Right lobe of liver (tissue), 6 donors: ENCODE measurements at regions not wholly inside any gene's neighbourhood (a gene's known extent, or its start where the extent isn't known, plus 50 kb on each side); places are given as distances from the start of the nearest gene placed in this dataset.

ENCODE experiments used
- ATAC-seq, 4 donors: fragments of 200-7000 bp; cut with Tn5 transposase; one replicate each; pipeline ENCODE4 v1.9.1; 2020; ENCODE audit warnings: mild to moderate bottlenecking in 4 of 4, moderate library complexity in 4 of 4
- DNase-seq, 3 donors: peaks; one replicate each; pipeline ENCODE4 v3.0.0-alpha.2; 2020
- H3K27ac ChIP-seq, 3 donors: fragments of 200-600 bp; one replicate each; pipeline ENCODE4 v1.8.0; 2022
- H3K27me3 ChIP-seq, 2 donors: fragments of 200-600 bp; one replicate each; pipeline ENCODE4 v1.8.0; 2022
- H3K36me3 ChIP-seq, 4 donors: fragments of 200-600 bp; sonication (generic) in 1 of 4; one replicate each; pipeline versions ENCODE4 v1.5.1 to v1.8.0; 2017 to 2022; ENCODE audit warnings: control low read depth in 1 of 4
- H3K4me1 ChIP-seq, 4 donors: fragments of 200-600 bp; sonication (generic) in 1 of 4; one replicate each; pipeline versions ENCODE4 v1.5.1 to v1.8.0; 2017 to 2022; ENCODE audit warnings: control low read depth in 1 of 4
- H3K4me3 ChIP-seq, 3 donors: fragments of 200-600 bp; one replicate each; pipeline ENCODE4 v1.8.0; 2022
- H3K9me3 ChIP-seq, 4 donors: fragments of 200-600 bp; sonication (generic) in 1 of 4; one replicate each; pipeline versions ENCODE4 v1.5.1 to v1.8.0; 2017 to 2022; ENCODE audit warnings: control low read depth in 1 of 4
- CTCF ChIP-seq, 4 donors: fragments of 200-600 bp in 3 of 4; fragments of 450-650 bp in 1 of 4; IDR thresholded peaks; one replicate each; pipeline versions ENCODE4 v1.5.1 to v1.8.0; 2016 to 2022; ENCODE audit warnings: antibody characterized with exemption in 4 of 4, mild to moderate bottlenecking in 2 of 4
- POLR2A ChIP-seq: fragments of 450-650 bp; IDR thresholded peaks from one replicate; pipeline ENCODE4 v1.6.1; 2017; ENCODE audit warnings: antibody characterized with exemption, mild to moderate bottlenecking
- WGBS: methylation state at CpG from one replicate; pipeline ENCODE4 v1.1.6; 2018; ENCODE audit warnings: low coverage, low lambda C conversion rate; ENCODE audit not compliant: insufficient coverage; ENCODE audit errors: missing lambda C conversion rate; 5-methylcytosine and 5-hydroxymethylcytosine counted together
- intact Hi-C, 2 donors: fragments of 100-400 bp; cut with DNase I; formaldehyde crosslinking; loops; one replicate each; pipeline versions ENCODE4 v1.11.2 to v1.14.1; 2022
- donor health status: DM: no; HTN: yes; CAD: no.
- donor health status: DM: no; HTN: no; CAD: no.
- donor health status: DM: no; HTN: no; CAD: no.
- donor health status: DM: no; HTN: yes; CAD: no.
- donor health status: DM: no; HTN: yes; CAD: no.

DNA sequence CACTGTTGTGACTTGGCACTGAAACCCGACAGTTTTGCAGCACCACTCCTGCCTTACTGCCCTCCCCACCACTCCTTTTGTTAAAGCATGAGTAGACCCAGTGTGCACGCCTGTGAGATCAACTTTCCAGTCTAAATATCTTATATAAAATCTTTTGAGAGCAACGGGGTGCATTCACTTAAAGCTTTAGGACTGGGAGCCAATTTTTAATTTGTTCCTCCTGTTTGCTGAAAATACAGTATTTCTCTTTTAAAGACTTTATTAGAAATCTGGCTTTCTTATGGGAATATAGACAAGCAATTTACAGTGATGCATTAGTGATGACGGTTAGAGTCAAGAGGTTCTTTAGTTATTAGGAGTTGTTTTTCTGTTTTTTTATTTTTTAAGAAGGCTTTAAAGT, 397.5 kb downstream of the TMEM167A start:
- Histone ChIP-seq H3K36me3 (no peaks in the 10 kb centered on the region), H3K4me1 (no peaks in the 10 kb centered on the region), H3K27me3 (no peaks in the 10 kb centered on the region), H3K27ac (no peak overlapping the region), H3K9me3 (no peaks in the 10 kb centered on the region), H3K4me3 (no peak overlapping the region)
- ATAC-seq: no peak
- TF ChIP-seq CTCF (IDR thresholded peaks at IDR 0.05) (no peak), POLR2A (no peak)
- DNase-seq: no peak
- intact Hi-C loops: no loop called here
- WGBS: 78% methylated on average over 4 of the region's 4 CpGs

GRCh38 chr5:82676661-82677060, 398.5 kb upstream of the RPS23 start:
- Histone ChIP-seq H3K4me1 (no peaks in the 10 kb centered on the region), H3K27ac (no peak overlapping the region), H3K9me3 (no peaks in the 10 kb centered on the region), H3K4me3 (no peak overlapping the region), H3K36me3 (no peaks in the 10 kb centered on the region), H3K27me3 (no peaks in the 10 kb centered on the region)
- DNase-seq (no peak), ATAC-seq (no peak)
- TF ChIP-seq CTCF (IDR thresholded peaks at IDR 0.05) (no peak), POLR2A (no peak)
- intact Hi-C loops: no loop called here
- 59% methylated on average over 4 of the region's 4 CpGs for WGBS

- no peaks in the 10 kb centered on the region for H3K9me3 ChIP-seq
- no peaks in the 10 kb centered on the region for H3K4me1 ChIP-seq
- intact Hi-C loops: no loop called here
- TF ChIP-seq POLR2A (no peak), CTCF (IDR thresholded peaks at IDR 0.05) (no peak)
- WGBS: 55% methylated on average over 1 of the region's 1 CpG
- no peaks in the 10 kb centered on the region for H3K27me3 ChIP-seq
- DNase-seq: no peak
- no peak overlapping the region for H3K4me3 ChIP-seq
- H3K36me3 ChIP-seq: no peaks in the 10 kb centered on the region
- ATAC-seq: no peak
- H3K27ac ChIP-seq: no peak overlapping the region
These were observed 396.5 kb upstream of the RPS23 start for GRCh38 chr5:82674671-82675070.

GRCh38 chr5:82673057-82673809, 395.1 kb upstream of the RPS23 start:
- intact Hi-C loops: no loop called here
- 37% methylated on average over 6 of the region's 6 CpGs for WGBS
- Histone ChIP-seq H3K4me3 (no peak overlapping the region), H3K36me3 (no peaks in the 10 kb centered on the region), H3K27ac (no peak overlapping the region), H3K27me3 (no peaks in the 10 kb centered on the region), H3K9me3 (no peaks in the 10 kb centered on the region), H3K4me1 (no peaks in the 10 kb centered on the region)
- no peak for TF ChIP-seq POLR2A
- no peak for TF ChIP-seq CTCF (IDR thresholded peaks at IDR 0.05)
- DNase-seq: no peak
- ATAC-seq: no peak
